Loucy (cell line): ENCODE measurements at regions not wholly inside any gene's neighbourhood (a gene's known extent, or its start where the extent isn't known, plus 50 kb on each side); places are given as distances from the start of the nearest gene placed in this dataset.

ENCODE experiments used
- H2AFZ ChIP-seq: fragments of 200-600 bp; sonication (generic); 2 replicates; pipeline ENCODE4 v1.6.0; 2016; ENCODE audit warnings: antibody characterized with exemption, mild to moderate bottlenecking, low read length, moderate library complexity
- H3F3A ChIP-seq: fragments of 200-600 bp; 2 replicates; pipeline ENCODE4 v1.6.0; 2016; ENCODE audit warnings: antibody characterized with exemption, low read depth, mild to moderate bottlenecking
- H3K27me3 ChIP-seq: fragments of 200-600 bp; sonication (generic); 2 replicates; pipeline ENCODE4 v1.6.1; 2014; ENCODE audit warnings: low read length, mild to moderate bottlenecking; ENCODE audit not compliant: insufficient read depth, poor library complexity, severe bottlenecking
- H3K36me3 ChIP-seq: fragments of 200-600 bp; sonication (generic); 2 replicates; pipeline ENCODE4 v1.6.1; 2016; ENCODE audit warnings: low read length; ENCODE audit not compliant: insufficient read depth
- H3K4me1 ChIP-seq: fragments of 200-600 bp; sonication (generic); 2 replicates; pipeline ENCODE4 v1.5.1; 2014; ENCODE audit warnings: low read length, mild to moderate bottlenecking; ENCODE audit not compliant: insufficient read depth, poor library complexity, severe bottlenecking
- H3K4me2 ChIP-seq: fragments of 200-600 bp; sonication (generic); 2 replicates; pipeline ENCODE4 v1.6.0; 2014; ENCODE audit warnings: antibody characterized with exemption, low read length, low read depth, mild to moderate bottlenecking; ENCODE audit not compliant: poor library complexity, severe bottlenecking
- H3K4me3 ChIP-seq: fragments of 200-600 bp; sonication (generic); 2 replicates; pipeline ENCODE4 v1.5.1; 2014; ENCODE audit warnings: low read length, mild to moderate bottlenecking, mixed read lengths; ENCODE audit not compliant: poor library complexity, severe bottlenecking
- H3K79me2 ChIP-seq: fragments of 200-600 bp; sonication (generic); 2 replicates; pipeline ENCODE4 v1.6.1; 2014; ENCODE audit warnings: low read length; ENCODE audit not compliant: insufficient read depth
- H3K9ac ChIP-seq: fragments of 200-600 bp; sonication (generic); 2 replicates; pipeline ENCODE4 v1.6.0; 2014; ENCODE audit warnings: mild to moderate bottlenecking, low read depth, low read length, moderate library complexity; ENCODE audit not compliant: poor library complexity, severe bottlenecking
- H3K9me2 ChIP-seq: fragments of 200-600 bp; sonication (generic); replicated peaks from 2 replicates; pipeline ENCODE4 v1.6.1; 2016; ENCODE audit warnings: low read depth, low read length, mixed read lengths
- H3K9me3 ChIP-seq: fragments of 200-600 bp; sonication (generic); 2 replicates; pipeline ENCODE4 v1.6.1; 2014; ENCODE audit warnings: mild to moderate bottlenecking, antibody characterized with exemption, low read length, low read depth; ENCODE audit not compliant: insufficient read depth
- H4K20me1 ChIP-seq: fragments of 200-600 bp; sonication (generic); 2 replicates; pipeline ENCODE4 v1.6.0; 2014; ENCODE audit warnings: antibody characterized with exemption, low read length, mild to moderate bottlenecking; ENCODE audit not compliant: insufficient read depth, poor library complexity, severe bottlenecking
- CTCF ChIP-seq: fragments of 200-600 bp; sonication (generic); conservative IDR thresholded peaks from 2 replicates; pipeline ENCODE4 v1.5.1; 2014; ENCODE audit warnings: mild to moderate bottlenecking, antibody characterized with exemption, low read length
- EZH2phosphoT487 ChIP-seq: fragments of 200-600 bp; IDR thresholded peaks from 2 replicates; pipeline ENCODE4 v1.6.1; 2018; ENCODE audit warnings: antibody characterized with exemption, mild to moderate bottlenecking, moderate library complexity, borderline replicate concordance

- H2AFZ ChIP-seq, result no peak overlapping the region
- H3K9me3 ChIP-seq, result no peaks in the 10 kb centered on the region
- H3K4me2 ChIP-seq, result no peak overlapping the region
- peaks cover 7% of the 10 kb centered on the region; the same call in 1 of the 2 replicates for H3F3A ChIP-seq
- TF ChIP-seq EZH2phosphoT487, result no peak
- TF ChIP-seq CTCF, result no peak
- H3K36me3 ChIP-seq, result no peaks in the 10 kb centered on the region
- no peaks in the 10 kb centered on the region for H3K27me3 ChIP-seq
- H3K4me1 ChIP-seq, result peaks cover 61% of the 10 kb centered on the region
- H3K9me2 ChIP-seq, result no peaks in the 10 kb centered on the region
- no peak overlapping the region for H3K4me3 ChIP-seq
- H3K9ac ChIP-seq, result no peak overlapping the region
- H4K20me1 ChIP-seq, result no peaks in the 10 kb centered on the region
- H3K79me2 ChIP-seq, result no peaks in the 10 kb centered on the region
These were observed 201.7 kb downstream of the SPRY1 start for GRCh38 chr4:123598331-123598730.

- H3K4me3 ChIP-seq, result peak overlapping the region; percentile 49
- H3K9me3 ChIP-seq, result no peaks in the 10 kb centered on the region
- no peak overlapping the region for H2AFZ ChIP-seq
- H3K9ac ChIP-seq, result peak overlapping the region; percentile 49
- H3K27me3 ChIP-seq, result no peaks in the 10 kb centered on the region
- H3K79me2 ChIP-seq, result no peaks in the 10 kb centered on the region
- peak overlapping the region; percentile 87 for H3K4me2 ChIP-seq
- no peaks in the 10 kb centered on the region for H3K36me3 ChIP-seq
- no peaks in the 10 kb centered on the region for H3K9me2 ChIP-seq
- H4K20me1 ChIP-seq, result no peaks in the 10 kb centered on the region
- peaks cover 52% of the 10 kb centered on the region for H3K4me1 ChIP-seq
- peaks cover 7% of the 10 kb centered on the region; the same call in 1 of the 2 replicates for H3F3A ChIP-seq
- no peak for TF ChIP-seq CTCF
These were observed 202.7 kb downstream of the SPRY1 start for GRCh38 chr4:123599061-123599919.

- peak overlapping the region; percentile 10; the same call in 1 of the 2 replicates for H2AFZ ChIP-seq
- H3K9me2 ChIP-seq, result no peaks in the 10 kb centered on the region
- no peaks in the 10 kb centered on the region for H3K79me2 ChIP-seq
- H3K4me1 ChIP-seq, result peaks cover 49% of the 10 kb centered on the region
- TF ChIP-seq EZH2phosphoT487 (no peak), CTCF (no peak)
- H3K9ac ChIP-seq, result peak overlapping the region; percentile 71
- H3F3A ChIP-seq, result peaks cover 7% of the 10 kb centered on the region; the same call in 1 of the 2 replicates
- H3K4me2 ChIP-seq, result peak overlapping the region; percentile 87
- H3K36me3 ChIP-seq, result no peaks in the 10 kb centered on the region
- no peaks in the 10 kb centered on the region for H4K20me1 ChIP-seq
- H3K4me3 ChIP-seq, result peak overlapping the region; percentile 67
- no peaks in the 10 kb centered on the region for H3K27me3 ChIP-seq
- H3K9me3 ChIP-seq, result no peaks in the 10 kb centered on the region
These were observed 203.6 kb downstream of the SPRY1 start for GRCh38 chr4:123599920-123600810.
